ENCODE measurements at regions not wholly inside any gene's neighbourhood (a gene's known extent, or its start where the extent isn't known, plus 50 kb on each side); places are given as distances from the start of the nearest gene placed in this dataset.

DNA sequence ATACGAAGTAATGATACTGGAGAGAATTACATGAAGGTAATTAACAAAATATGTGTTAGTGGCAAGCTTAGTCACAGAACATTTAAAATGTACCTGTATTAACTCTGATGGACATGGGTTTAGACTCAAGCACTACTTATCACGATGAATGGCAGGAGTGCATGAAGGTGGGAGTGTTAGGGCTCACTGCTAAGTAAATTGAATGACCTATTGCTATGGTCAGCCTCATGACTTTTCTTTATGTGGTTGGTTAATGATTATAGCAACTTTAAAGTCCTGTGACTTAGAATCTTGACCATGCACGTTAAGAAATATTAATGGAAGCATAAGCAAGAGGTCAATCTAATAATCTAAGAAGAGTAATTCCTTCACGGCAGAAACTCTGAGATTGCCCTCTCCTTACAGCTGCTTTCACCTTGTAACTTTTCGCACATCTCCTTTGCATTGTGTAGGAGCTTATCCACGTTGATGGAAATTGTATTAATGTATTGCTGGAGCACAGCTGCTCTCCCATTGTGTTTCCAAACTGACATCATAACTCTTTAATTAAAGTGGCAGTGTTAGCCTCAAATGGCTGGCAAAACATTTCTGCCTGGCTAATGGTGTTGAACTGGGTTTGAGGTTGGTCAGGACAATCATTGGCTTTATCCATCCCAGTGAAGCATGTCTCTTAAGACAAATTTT is 114.5 kb downstream of the RXFP2 start:
- Histone ChIP-seq H3K27ac (ENCODE audit: low read depth, low read length) (no peak overlapping the region), H3K36me3 (ENCODE audit: control insufficient read depth in 5 of 5, insufficient read depth in 5 of 5, low read length in 5 of 5) (no peaks in the 10 kb centered on the region), H3K9me3 (ENCODE audit: control insufficient read depth in 5 of 5, low read length in 5 of 5) (no peaks in the 10 kb centered on the region), H3K27me3 (ENCODE audit: control insufficient read depth in 5 of 5, insufficient read depth in 4 of 5, low read length in 5 of 5) (no peaks in the 10 kb centered on the region), H3K9ac (ENCODE audit: low read length in 5 of 5) (no peak overlapping the region), H3K4me1 (ENCODE audit: control insufficient read depth in 5 of 5, insufficient read depth in 5 of 5, low read length in 5 of 5) (no peaks in the 10 kb centered on the region), H3K4me3 (ENCODE audit: low read depth in 1 of 5, low read length in 5 of 5) (no peak overlapping the region)

DNA sequence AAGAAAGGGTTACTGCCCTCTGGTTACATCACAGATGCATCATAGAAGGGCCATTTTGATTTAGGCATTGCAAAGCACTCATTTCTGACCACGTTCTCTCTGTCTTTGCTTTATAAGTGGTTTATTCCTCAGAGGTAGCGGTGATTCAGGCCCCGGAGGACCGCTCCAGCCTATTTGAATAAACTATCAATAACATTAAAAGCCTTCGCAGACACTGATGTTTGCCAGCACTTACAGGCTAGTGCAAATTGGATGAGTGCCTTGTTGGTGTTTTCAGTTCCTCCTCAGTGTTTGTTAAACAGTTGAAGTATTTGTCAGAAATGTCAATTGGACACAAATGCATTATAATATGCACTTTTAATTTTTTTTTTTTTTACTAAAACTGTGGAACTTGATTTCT is 120.2 kb downstream of the RXFP2 start:
- Histone ChIP-seq H3K9me3 (ENCODE audit: control insufficient read depth in 5 of 5, low read length in 5 of 5) (no peaks in the 10 kb centered on the region), H3K4me3 (ENCODE audit: low read depth in 1 of 5, low read length in 5 of 5) (peak overlapping the region in 4 of 5 donors; percentile 25 to 40 (median 38)), H3K36me3 (ENCODE audit: control insufficient read depth in 5 of 5, insufficient read depth in 5 of 5, low read length in 5 of 5) (no peaks in the 10 kb centered on the region), H3K27me3 (ENCODE audit: control insufficient read depth in 5 of 5, insufficient read depth in 4 of 5, low read length in 5 of 5) (no peaks in the 10 kb centered on the region), H3K27ac (ENCODE audit: low read depth, low read length) (peak overlapping the region; percentile 69), H3K4me1 (ENCODE audit: control insufficient read depth in 5 of 5, insufficient read depth in 5 of 5, low read length in 5 of 5) (peaks cover 0 to 17% (median 14%) of the 10 kb centered on the region in 5 donors), H3K9ac (ENCODE audit: low read length in 5 of 5) (peak overlapping the region in 2 of 5 donors; percentile 52 to 53)

DNA sequence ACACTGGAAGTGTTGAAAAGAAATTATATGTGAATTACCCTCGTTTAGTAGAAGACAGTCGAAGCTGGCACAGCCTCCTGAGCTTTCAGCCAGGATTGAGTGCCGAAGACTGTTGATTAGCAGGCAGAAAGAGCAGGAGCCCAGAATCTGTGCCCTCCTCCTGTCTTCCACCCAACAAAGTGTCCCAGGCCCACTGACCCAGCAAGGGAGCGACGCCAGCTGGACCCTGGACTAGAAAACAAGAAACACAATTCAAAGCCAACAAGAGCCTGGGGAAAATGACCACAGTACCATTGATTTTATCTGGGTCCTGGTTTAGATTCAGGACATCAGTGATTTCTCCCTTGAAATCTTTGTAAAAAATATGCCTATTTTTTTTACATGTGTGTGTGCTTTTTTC is 120.7 kb downstream of the RXFP2 start:
- H3K36me3 ChIP-seq (ENCODE audit: control insufficient read depth in 5 of 5, insufficient read depth in 5 of 5, low read length in 5 of 5): no peaks in the 10 kb centered on the region
- H3K4me3 ChIP-seq (ENCODE audit: low read depth in 1 of 5, low read length in 5 of 5): peak overlapping the region in 4 of 5 donors; percentile 25 to 40 (median 38)
- H3K27ac ChIP-seq (ENCODE audit: low read depth, low read length): peak overlapping the region; percentile 69
- H3K9ac ChIP-seq (ENCODE audit: low read length in 5 of 5): peak overlapping the region in 3 of 5 donors; percentile 33 to 53 (median 52)
- H3K27me3 ChIP-seq (ENCODE audit: control insufficient read depth in 5 of 5, insufficient read depth in 4 of 5, low read length in 5 of 5): no peaks in the 10 kb centered on the region
- no peaks in the 10 kb centered on the region for H3K9me3 ChIP-seq (ENCODE audit: control insufficient read depth in 5 of 5, low read length in 5 of 5)
- peaks cover 0 to 17% (median 14%) of the 10 kb centered on the region in 5 donors for H3K4me1 ChIP-seq (ENCODE audit: control insufficient read depth in 5 of 5, insufficient read depth in 5 of 5, low read length in 5 of 5)

DNA sequence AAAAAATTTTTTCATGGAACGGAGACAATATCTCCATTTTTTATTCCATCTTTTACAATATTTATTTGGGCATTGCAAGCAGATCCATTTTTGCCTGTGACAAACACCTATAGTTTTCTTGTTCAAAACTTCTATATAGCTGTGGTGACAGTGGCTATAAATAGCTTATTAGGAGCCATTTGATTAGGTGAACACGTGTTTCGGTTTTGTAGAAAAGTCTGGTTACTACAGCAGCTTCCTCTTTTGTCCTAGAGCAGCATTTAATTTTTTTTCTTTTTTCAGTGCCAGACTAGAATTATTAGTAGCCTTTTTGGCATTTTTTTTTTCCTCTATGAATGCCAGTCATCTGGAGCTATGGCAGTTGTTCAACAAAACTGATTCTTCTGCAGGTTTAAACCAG is 123.5 kb downstream of the RXFP2 start:
- Histone ChIP-seq H3K4me3 (ENCODE audit: low read depth in 1 of 5, low read length in 5 of 5) (no peak overlapping the region), H3K9me3 (ENCODE audit: control insufficient read depth in 5 of 5, low read length in 5 of 5) (no peaks in the 10 kb centered on the region), H3K4me1 (ENCODE audit: control insufficient read depth in 5 of 5, insufficient read depth in 5 of 5, low read length in 5 of 5) (peaks cover 0 to 17% (median 15%) of the 10 kb centered on the region in 5 donors), H3K27ac (ENCODE audit: low read depth, low read length) (no peak overlapping the region), H3K27me3 (ENCODE audit: control insufficient read depth in 5 of 5, insufficient read depth in 4 of 5, low read length in 5 of 5) (no peaks in the 10 kb centered on the region), H3K36me3 (ENCODE audit: control insufficient read depth in 5 of 5, insufficient read depth in 5 of 5, low read length in 5 of 5) (no peaks in the 10 kb centered on the region), H3K9ac (ENCODE audit: low read length in 5 of 5) (no peak overlapping the region)

DNA sequence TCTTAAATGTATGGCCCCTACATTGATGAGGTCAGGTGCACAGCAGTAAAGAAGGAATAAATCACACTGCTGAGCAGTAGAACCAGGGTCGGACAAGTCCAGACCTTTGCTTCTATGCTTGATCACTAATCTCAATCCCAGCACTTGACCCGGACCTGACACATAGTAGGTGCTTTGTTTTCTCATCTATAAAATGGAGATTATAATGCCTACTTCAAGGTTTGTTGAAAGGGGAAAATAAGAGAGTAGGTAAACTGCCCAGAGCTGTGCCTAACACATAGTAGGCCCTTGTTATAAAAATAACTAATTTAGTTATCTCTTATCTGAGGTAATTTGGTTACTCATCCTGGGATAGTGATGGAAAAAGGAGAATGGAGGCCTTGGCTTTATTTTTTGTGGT is 125.0 kb downstream of the RXFP2 start:
- Histone ChIP-seq H3K9me3 (ENCODE audit: control insufficient read depth in 5 of 5, low read length in 5 of 5) (no peaks in the 10 kb centered on the region), H3K9ac (ENCODE audit: low read length in 5 of 5) (no peak overlapping the region)

DNA sequence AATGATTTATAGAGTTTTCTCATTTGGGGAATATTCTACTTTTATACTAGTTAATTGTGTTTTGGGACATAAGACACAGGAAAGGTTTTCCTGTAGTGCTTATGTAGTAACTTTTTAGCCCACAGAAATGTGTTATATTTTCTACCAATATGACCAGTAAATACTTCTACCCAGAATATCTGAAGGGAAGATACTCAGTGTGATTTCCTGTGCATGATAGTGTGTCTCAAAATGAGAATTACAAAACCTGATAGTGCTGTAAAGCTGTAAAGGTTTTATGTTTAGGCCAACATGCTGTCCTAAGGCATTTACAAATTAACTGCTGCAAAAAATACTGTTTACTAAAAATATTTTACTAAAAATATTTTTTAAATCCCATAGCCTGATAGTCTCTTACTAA is 126.8 kb downstream of the RXFP2 start:
- Histone ChIP-seq H3K9me3 (ENCODE audit: control insufficient read depth in 5 of 5, low read length in 5 of 5) (no peaks in the 10 kb centered on the region), H3K27ac (ENCODE audit: low read depth, low read length) (no peak overlapping the region), H3K4me3 (ENCODE audit: low read depth in 1 of 5, low read length in 5 of 5) (no peak overlapping the region), H3K4me1 (ENCODE audit: control insufficient read depth in 5 of 5, insufficient read depth in 5 of 5, low read length in 5 of 5) (peaks cover 0 to 8% (median 6%) of the 10 kb centered on the region in 5 donors), H3K27me3 (ENCODE audit: control insufficient read depth in 5 of 5, insufficient read depth in 4 of 5, low read length in 5 of 5) (no peaks in the 10 kb centered on the region), H3K9ac (ENCODE audit: low read length in 5 of 5) (no peak overlapping the region), H3K36me3 (ENCODE audit: control insufficient read depth in 5 of 5, insufficient read depth in 5 of 5, low read length in 5 of 5) (no peaks in the 10 kb centered on the region)

More for the DNA sequence above, 125.0 kb downstream of the RXFP2 start:
- Histone ChIP-seq H3K27ac (ENCODE audit: low read depth, low read length) (no peak overlapping the region), H3K36me3 (ENCODE audit: control insufficient read depth in 5 of 5, insufficient read depth in 5 of 5, low read length in 5 of 5) (no peaks in the 10 kb centered on the region), H3K27me3 (ENCODE audit: control insufficient read depth in 5 of 5, insufficient read depth in 4 of 5, low read length in 5 of 5) (no peaks in the 10 kb centered on the region), H3K4me1 (ENCODE audit: control insufficient read depth in 5 of 5, insufficient read depth in 5 of 5, low read length in 5 of 5) (peaks cover 0 to 16% (median 14%) of the 10 kb centered on the region in 5 donors), H3K4me3 (ENCODE audit: low read depth in 1 of 5, low read length in 5 of 5) (no peak overlapping the region)

DNA sequence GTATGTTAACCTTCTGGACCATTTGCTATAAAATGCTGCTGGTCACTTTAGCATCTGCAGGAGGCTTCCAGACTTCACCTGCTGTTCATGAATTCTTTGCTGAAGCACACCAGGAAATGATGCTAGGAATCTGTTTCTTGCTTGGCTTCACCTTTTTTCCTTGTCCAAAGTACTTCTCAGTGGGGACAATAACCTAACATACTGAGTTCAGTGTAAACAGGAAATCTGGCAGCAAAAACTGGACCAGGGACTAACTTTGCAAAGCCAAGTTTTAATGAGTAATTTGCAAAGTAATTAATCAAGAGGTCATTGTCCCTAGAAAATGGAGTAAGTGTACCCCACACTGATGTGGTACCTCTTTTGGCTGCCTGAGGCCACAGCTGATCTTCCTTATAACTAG is 128.4 kb downstream of the RXFP2 start:
- Histone ChIP-seq H3K4me1 (ENCODE audit: control insufficient read depth in 5 of 5, insufficient read depth in 5 of 5, low read length in 5 of 5) (peaks cover 0 to 8% (median 5%) of the 10 kb centered on the region in 5 donors), H3K9me3 (ENCODE audit: control insufficient read depth in 5 of 5, low read length in 5 of 5) (no peaks in the 10 kb centered on the region), H3K27me3 (ENCODE audit: control insufficient read depth in 5 of 5, insufficient read depth in 4 of 5, low read length in 5 of 5) (no peaks in the 10 kb centered on the region)

DNA sequence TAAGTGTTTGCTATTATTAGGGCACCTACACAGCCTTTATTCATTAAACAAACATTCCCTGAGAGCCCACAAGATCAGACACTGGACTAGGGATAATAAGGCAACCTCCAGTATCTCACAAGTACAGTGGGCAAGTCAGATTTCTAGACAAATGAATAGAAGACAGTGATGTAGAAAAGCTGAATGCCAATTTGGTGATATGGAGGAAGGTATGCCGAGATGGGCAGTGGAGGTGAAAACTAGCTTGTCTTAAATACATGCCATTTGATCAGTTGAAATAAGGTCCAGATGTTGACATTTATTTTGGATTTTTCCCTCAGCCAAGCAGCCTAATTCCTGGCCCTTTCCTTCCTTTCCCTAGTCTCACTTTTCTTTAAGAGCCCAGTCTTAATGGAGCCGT is 130.3 kb downstream of the RXFP2 start:
- peaks cover 0 to 12% (median 7%) of the 10 kb centered on the region in 5 donors for H3K4me1 ChIP-seq (ENCODE audit: control insufficient read depth in 5 of 5, insufficient read depth in 5 of 5, low read length in 5 of 5)
- H3K36me3 ChIP-seq (ENCODE audit: control insufficient read depth in 5 of 5, insufficient read depth in 5 of 5, low read length in 5 of 5): no peaks in the 10 kb centered on the region
- H3K27ac ChIP-seq (ENCODE audit: low read depth, low read length): no peak overlapping the region
- no peak overlapping the region for H3K9ac ChIP-seq (ENCODE audit: low read length in 5 of 5)
- H3K27me3 ChIP-seq (ENCODE audit: control insufficient read depth in 5 of 5, insufficient read depth in 4 of 5, low read length in 5 of 5): no peaks in the 10 kb centered on the region
- no peak overlapping the region for H3K4me3 ChIP-seq (ENCODE audit: low read depth in 1 of 5, low read length in 5 of 5)
- H3K9me3 ChIP-seq (ENCODE audit: control insufficient read depth in 5 of 5, low read length in 5 of 5): no peaks in the 10 kb centered on the region

More for the DNA sequence above, 128.4 kb downstream of the RXFP2 start:
- H3K27ac ChIP-seq (ENCODE audit: low read depth, low read length): no peak overlapping the region
- H3K36me3 ChIP-seq (ENCODE audit: control insufficient read depth in 5 of 5, insufficient read depth in 5 of 5, low read length in 5 of 5): no peaks in the 10 kb centered on the region
- no peak overlapping the region for H3K4me3 ChIP-seq (ENCODE audit: low read depth in 1 of 5, low read length in 5 of 5)
- H3K9ac ChIP-seq (ENCODE audit: low read length in 5 of 5): no peak overlapping the region

DNA sequence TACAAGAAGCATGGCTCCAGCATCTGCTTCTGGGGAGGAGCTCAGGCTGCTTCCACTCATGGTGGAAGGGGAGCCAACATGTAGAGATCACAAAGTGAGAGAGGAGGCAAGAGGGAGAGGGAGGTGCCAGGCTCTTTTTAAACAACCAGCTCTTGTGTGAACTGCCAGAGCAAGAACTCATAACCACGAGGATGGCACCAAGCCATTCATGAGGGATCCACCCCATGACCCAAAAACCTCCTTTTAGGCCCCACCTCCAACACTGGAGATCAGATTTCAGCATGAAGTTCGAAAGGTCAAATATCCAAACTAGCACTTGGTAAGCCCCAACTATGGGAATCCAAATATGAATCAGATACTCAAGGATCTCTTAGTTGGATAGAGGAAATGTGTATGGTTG is 131.2 kb downstream of the RXFP2 start:
- Histone ChIP-seq H3K27ac (ENCODE audit: low read depth, low read length) (no peak overlapping the region), H3K4me1 (ENCODE audit: control insufficient read depth in 5 of 5, insufficient read depth in 5 of 5, low read length in 5 of 5) (peaks cover 0 to 16% (median 8%) of the 10 kb centered on the region in 5 donors), H3K36me3 (ENCODE audit: control insufficient read depth in 5 of 5, insufficient read depth in 5 of 5, low read length in 5 of 5) (no peaks in the 10 kb centered on the region), H3K27me3 (ENCODE audit: control insufficient read depth in 5 of 5, insufficient read depth in 4 of 5, low read length in 5 of 5) (no peaks in the 10 kb centered on the region), H3K9me3 (ENCODE audit: control insufficient read depth in 5 of 5, low read length in 5 of 5) (no peaks in the 10 kb centered on the region), H3K9ac (ENCODE audit: low read length in 5 of 5) (no peak overlapping the region), H3K4me3 (ENCODE audit: low read depth in 1 of 5, low read length in 5 of 5) (no peak overlapping the region)

DNA sequence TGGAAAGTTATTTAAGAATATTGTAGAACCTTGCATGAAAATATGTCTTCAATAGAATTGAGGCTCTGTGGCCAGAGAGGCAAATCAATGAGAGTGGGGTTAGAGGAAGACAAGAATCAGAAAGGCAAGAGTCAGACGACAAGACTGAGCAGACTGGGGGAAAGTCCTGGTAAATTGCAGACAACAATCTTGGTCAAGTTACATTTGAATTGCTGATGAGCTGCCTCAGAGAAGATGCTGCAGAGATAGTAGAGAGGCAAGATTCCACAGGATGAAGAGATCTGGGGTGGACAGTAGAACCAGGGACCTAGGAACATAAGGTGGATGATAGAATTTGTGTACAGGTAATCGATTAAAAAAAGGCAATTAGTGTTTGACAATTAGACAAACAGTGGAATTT is 133.8 kb downstream of the RXFP2 start:
- Histone ChIP-seq H3K27me3 (ENCODE audit: control insufficient read depth in 5 of 5, insufficient read depth in 4 of 5, low read length in 5 of 5) (no peaks in the 10 kb centered on the region), H3K4me1 (ENCODE audit: control insufficient read depth in 5 of 5, insufficient read depth in 5 of 5, low read length in 5 of 5) (peaks cover 0 to 25% (median 14%) of the 10 kb centered on the region in 5 donors), H3K9ac (ENCODE audit: low read length in 5 of 5) (no peak overlapping the region), H3K27ac (ENCODE audit: low read depth, low read length) (no peak overlapping the region), H3K4me3 (ENCODE audit: low read depth in 1 of 5, low read length in 5 of 5) (no peak overlapping the region), H3K36me3 (ENCODE audit: control insufficient read depth in 5 of 5, insufficient read depth in 5 of 5, low read length in 5 of 5) (no peaks in the 10 kb centered on the region), H3K9me3 (ENCODE audit: control insufficient read depth in 5 of 5, low read length in 5 of 5) (no peaks in the 10 kb centered on the region)
